ENCODE measurements at regions not wholly inside any gene's neighbourhood (a gene's known extent, or its start where the extent isn't known, plus 50 kb on each side); places are given as distances from the start of the nearest gene placed in this dataset.

DNA sequence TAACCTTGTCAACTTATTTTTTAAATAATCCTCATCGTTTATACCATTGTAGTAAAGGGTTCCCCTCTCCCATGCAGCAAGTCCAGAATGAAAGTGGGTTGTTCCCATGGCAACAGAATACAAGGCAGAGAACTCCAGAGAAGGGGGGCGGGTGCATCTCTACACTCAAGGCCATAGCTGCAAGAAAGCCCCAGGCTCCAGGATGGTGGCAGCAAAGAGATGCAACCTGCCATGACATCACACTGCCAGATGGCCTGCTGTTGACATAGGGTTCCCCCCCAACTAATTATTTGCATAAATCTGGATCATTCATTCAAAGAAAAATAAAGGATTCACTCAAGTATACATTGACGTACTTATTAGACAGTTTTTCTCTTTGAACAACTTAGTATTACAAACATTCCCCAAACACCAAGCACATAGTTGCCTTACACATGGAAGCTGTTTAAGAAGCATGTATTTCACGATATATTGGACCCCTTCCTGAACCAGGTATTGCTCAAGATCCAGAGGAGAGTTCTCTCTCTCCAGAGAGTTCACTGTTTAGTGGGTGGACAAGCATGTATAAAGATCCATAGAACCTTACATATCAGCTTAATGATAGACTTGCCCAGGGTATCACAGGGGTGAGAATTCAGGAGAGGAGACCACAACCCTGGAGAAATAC is 87.4 kb upstream of the KLF7 start:
- no peaks in the 10 kb centered on the region for H3K36me3 ChIP-seq (ENCODE audit: control insufficient read depth, insufficient read depth, low read length)
- no peaks in the 10 kb centered on the region for H4K20me1 ChIP-seq (replicated peaks; ENCODE audit: control insufficient read depth, insufficient read depth, low read length)
- H3K4me3 ChIP-seq: no peak overlapping the region
- no peaks in the 10 kb centered on the region for H3K9me1 ChIP-seq (ENCODE audit: control insufficient read depth, insufficient read depth, low read length)
- ChIA-PET CTCF (ENCODE audit: low intra/inter-chr PET ratio) (no interaction called here), POLR2A (interaction anchor here (1.1 kb wide), 1 partner anchor 8 kb away, joined by 3 read pairs; no protein-coding TSS in a partner anchor)
- no peak for FAIRE-seq
- 52% methylated on average over 2 of the region's 4 CpGs for WGBS (ENCODE audit: insufficient coverage, low coverage, missing lambda C conversion rate)
- DNase-seq (ENCODE audit: extremely low read depth in 1 of 4, low spot score in 3 of 4): no peak
- intact Hi-C loops (cut with micrococcal nuclease) (no loop called here), in situ Hi-C loops (cut with MboI) (no loop called here)
- H3K27me3 ChIP-seq (ENCODE audit: control insufficient read depth in 2 of 2, insufficient read depth in 2 of 2, low read length in 2 of 2): no peaks in the 10 kb centered on the region
- H3K79me2 ChIP-seq (ENCODE audit: control insufficient read depth, insufficient read depth, low read length): no peaks in the 10 kb centered on the region
- H2AFZ ChIP-seq (ENCODE audit: low read depth, low read length): no peak overlapping the region
- no peak overlapping the region for H3K4me2 ChIP-seq (ENCODE audit: insufficient read depth, low read length)
- ATAC-seq: no peak
- no peak overlapping the region for H3K9ac ChIP-seq (ENCODE audit: insufficient read depth in 1 of 2, low read depth in 2 of 2, low read length in 2 of 2)
- H3K9me3 ChIP-seq (replicated peaks; ENCODE audit: control insufficient read depth, insufficient read depth, low read depth, low read length): no peaks in the 10 kb centered on the region
- TF ChIP-seq ILF3 (IDR thresholded peaks at IDR 0.05; ENCODE audit: borderline replicate concordance): no peak
- peak; percentile 70 for TF ChIP-seq RFX1 (IDR thresholded peaks at IDR 0.05)
- BruUV-seq (replicated peaks): no TSS peak
- no peak overlapping the region for H3K27ac ChIP-seq (ENCODE audit: extremely low read depth, low read depth, low read length)
- peaks cover 10 to 49% of the 10 kb centered on the region in 2 experiments; a peak in 4 of 5 replicates for H3K4me1 ChIP-seq (replicated peaks in 1 of 2; ENCODE audit: control insufficient read depth in 2 of 2, insufficient read depth in 2 of 2, low read length in 2 of 2)

DNA sequence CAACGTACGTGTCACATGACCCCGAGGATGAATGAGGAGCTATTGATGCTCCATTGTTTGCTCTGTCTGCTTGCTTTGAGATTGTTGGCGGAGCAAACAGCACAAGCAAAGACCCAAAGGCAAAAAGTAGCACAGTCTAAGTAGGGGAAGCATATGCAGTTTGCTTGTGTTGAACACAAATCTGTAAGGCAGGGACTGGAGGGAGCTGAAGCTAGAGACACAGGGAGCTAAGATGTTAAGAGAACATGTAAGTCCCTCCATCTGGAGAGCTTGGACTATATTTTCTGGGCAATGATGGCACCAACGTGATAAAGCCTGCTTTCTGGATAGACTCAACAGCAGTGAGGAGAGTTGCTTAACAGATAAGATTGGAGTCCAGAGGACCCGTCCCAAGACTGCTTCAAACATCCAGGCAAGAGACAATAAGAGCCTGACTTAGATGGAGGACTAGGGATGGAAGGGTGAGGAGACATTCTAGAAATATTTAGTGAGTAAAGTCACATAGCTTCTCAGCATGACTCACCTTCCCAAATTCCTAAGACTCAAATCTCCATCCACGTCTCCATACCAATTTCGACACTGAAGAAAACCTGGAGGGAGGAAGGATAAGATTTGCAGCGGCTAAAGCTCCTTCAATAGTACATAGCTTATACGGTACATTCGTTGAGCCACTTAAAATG is 88.1 kb upstream of the KLF7 start:
- DNase-seq (ENCODE audit: extremely low read depth in 1 of 4, low spot score in 3 of 4): no peak
- in situ Hi-C loops (cut with MboI) (no loop called here), intact Hi-C loops (cut with micrococcal nuclease) (no loop called here)
- FAIRE-seq: no peak
- H4K20me1 ChIP-seq (replicated peaks; ENCODE audit: control insufficient read depth, insufficient read depth, low read length): no peaks in the 10 kb centered on the region
- ChIA-PET POLR2A (no interaction called here), CTCF (ENCODE audit: low intra/inter-chr PET ratio) (no interaction called here)
- no peak overlapping the region for H3K27ac ChIP-seq (ENCODE audit: extremely low read depth, low read depth, low read length)
- BruUV-seq (replicated peaks): no TSS peak
- TF ChIP-seq CHD2 (IDR thresholded peaks at IDR 0.05; ENCODE audit: low read depth, low read length): no peak
- TF ChIP-seq, protein P1, sequence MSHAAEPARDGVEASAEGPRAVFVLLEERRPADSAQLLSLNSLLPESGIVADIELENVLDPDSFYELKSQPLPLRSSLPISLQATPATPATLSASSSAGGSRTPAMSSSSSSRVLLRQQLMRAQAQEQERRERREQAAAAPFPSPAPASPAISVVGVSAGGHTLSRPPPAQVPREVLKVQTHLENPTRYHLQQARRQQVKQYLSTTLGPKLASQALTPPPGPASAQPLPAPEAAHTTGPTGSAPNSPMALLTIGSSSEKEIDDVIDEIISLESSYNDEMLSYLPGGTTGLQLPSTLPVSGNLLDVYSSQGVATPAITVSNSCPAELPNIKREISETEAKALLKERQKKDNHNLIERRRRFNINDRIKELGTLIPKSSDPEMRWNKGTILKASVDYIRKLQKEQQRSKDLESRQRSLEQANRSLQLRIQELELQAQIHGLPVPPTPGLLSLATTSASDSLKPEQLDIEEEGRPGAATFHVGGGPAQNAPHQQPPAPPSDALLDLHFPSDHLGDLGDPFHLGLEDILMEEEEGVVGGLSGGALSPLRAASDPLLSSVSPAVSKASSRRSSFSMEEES (CRISPR knock-in tag; IDR thresholded peaks at IDR 0.05): peak; percentile 55
- WGBS (ENCODE audit: insufficient coverage, low coverage, missing lambda C conversion rate): 26% methylated on average over 11 of the region's 11 CpGs
- H3K4me3 ChIP-seq: no peak overlapping the region
- H3K9ac ChIP-seq (ENCODE audit: insufficient read depth in 1 of 2, low read depth in 2 of 2, low read length in 2 of 2): no peak overlapping the region
- H3K9me3 ChIP-seq (replicated peaks; ENCODE audit: control insufficient read depth, insufficient read depth, low read depth, low read length): no peaks in the 10 kb centered on the region
- no peaks in the 10 kb centered on the region for H3K36me3 ChIP-seq (ENCODE audit: control insufficient read depth, insufficient read depth, low read length)
- no peak for ATAC-seq
- no peaks in the 10 kb centered on the region for H3K9me1 ChIP-seq (ENCODE audit: control insufficient read depth, insufficient read depth, low read length)
- peaks cover 10 to 49% of the 10 kb centered on the region in 2 experiments; a peak in 4 of 5 replicates for H3K4me1 ChIP-seq (replicated peaks in 1 of 2; ENCODE audit: control insufficient read depth in 2 of 2, insufficient read depth in 2 of 2, low read length in 2 of 2)
- H3K27me3 ChIP-seq (ENCODE audit: control insufficient read depth in 2 of 2, insufficient read depth in 2 of 2, low read length in 2 of 2): no peaks in the 10 kb centered on the region
- H3K4me2 ChIP-seq (ENCODE audit: insufficient read depth, low read length): no peak overlapping the region
- H3K79me2 ChIP-seq (ENCODE audit: control insufficient read depth, insufficient read depth, low read length): no peaks in the 10 kb centered on the region
- H2AFZ ChIP-seq (ENCODE audit: low read depth, low read length): no peak overlapping the region

Measured in K562 (cell line).